Ishikawa (cell line): ENCODE measurements at regions not wholly inside any gene's neighbourhood (a gene's known extent, or its start where the extent isn't known, plus 50 kb on each side); places are given as distances from the start of the nearest gene placed in this dataset.

Source experiments
- EP300 ChIP-seq: IDR thresholded peaks from 2 replicates; pipeline ENCODE4 v1.6.1; 2012; ENCODE audit warnings: borderline replicate concordance
- FOXM1 ChIP-seq: IDR thresholded peaks from 2 replicates; pipeline ENCODE4 v1.6.1; 2012; ENCODE audit warnings: low read depth, borderline replicate concordance
- NFIC ChIP-seq: IDR thresholded peaks from 2 replicates; pipeline ENCODE4 v1.6.1; 2012
- TAF1 ChIP-seq: IDR thresholded peaks from 2 replicates; pipeline ENCODE4 v1.6.1; 2012; ENCODE audit warnings: low read depth, mild to moderate bottlenecking
- ZBTB7A ChIP-seq: IDR thresholded peaks from 2 replicates; pipeline ENCODE4 v1.6.1; 2012; ENCODE audit warnings: low read depth

GRCh38 chr6:63371104-63371715 lies 51.4 kb upstream of the LGSN start:
- TF ChIP-seq TAF1: no peak
- TF ChIP-seq EP300: no peak
- no peak for TF ChIP-seq ZBTB7A
- TF ChIP-seq NFIC: no peak
- TF ChIP-seq FOXM1: no peak
